Breast epithelium (tissue), 3 donors: ENCODE measurements at regions not wholly inside any gene's neighbourhood (a gene's known extent, or its start where the extent isn't known, plus 50 kb on each side); places are given as distances from the start of the nearest gene placed in this dataset.

ENCODE experiments used
- CTCF ChIP-seq, 3 donors: fragments of 450-650 bp; IDR thresholded peaks; one replicate each; pipeline ENCODE4 v1.5.1; 2016 to 2017; ENCODE audit warnings: antibody characterized with exemption in 3 of 3, mild to moderate bottlenecking in 3 of 3, moderate library complexity in 3 of 3
- POLR2A ChIP-seq: fragments of 450-650 bp; IDR thresholded peaks from one replicate; pipeline ENCODE4 v1.6.1; 2016; ENCODE audit warnings: antibody characterized with exemption, mild to moderate bottlenecking, moderate library complexity
- POLR2AphosphoS5 ChIP-seq, 3 donors: sonication (generic); formaldehyde crosslinking; IDR thresholded peaks; one replicate each; pipeline ENCODE4 v1.6.1; 2017; ENCODE audit warnings: antibody characterized with exemption in 3 of 3

- TF ChIP-seq POLR2A (no peak), CTCF (IDR thresholded peaks at IDR 0.05) (no peak), POLR2AphosphoS5 (IDR thresholded peaks at IDR 0.05) (no peak)
Observed at GRCh38 chr14:51431033-51431709, 191.1 kb downstream of the TMX1 start.
